ENCODE measurements at regions not wholly inside any gene's neighbourhood (a gene's known extent, or its start where the extent isn't known, plus 50 kb on each side); places are given as distances from the start of the nearest gene placed in this dataset.
"Not testable (repeated sequence)": the region's sequence is repeated elsewhere in the genome, so short reads cannot be mapped to it uniquely, and the experiment has no call there.

GRCh38 chr1:99438656-99439230 is 174.5 kb downstream of the PLPPR4 start:
- 90 to 92% methylated on average over 4 of the region's 4 CpGs for WGBS, 2 donors
- Histone ChIP-seq H3K4me1 (ENCODE audit: control insufficient read depth in 2 of 2, insufficient read depth in 2 of 2, low read length in 1 of 2) (no peaks in the 10 kb centered on the region), H3K4me3 (ENCODE audit: low read depth in 1 of 2, low read length in 2 of 2) (no peak overlapping the region), H3K27me3 (ENCODE audit: control insufficient read depth in 1 of 2, insufficient read depth in 2 of 2, low read length in 2 of 2) (no peaks in the 10 kb centered on the region), H3K36me3 (ENCODE audit: control insufficient read depth in 2 of 2, insufficient read depth in 2 of 2, low read length in 1 of 2) (no peaks in the 10 kb centered on the region), H3K27ac (ENCODE audit: low read depth in 2 of 2, low read length in 1 of 2) (no peak overlapping the region), H3K9me3 (ENCODE audit: control insufficient read depth in 2 of 2, insufficient read depth in 1 of 2, low read depth in 1 of 2, low read length in 1 of 2) (no peaks in the 10 kb centered on the region)

GRCh38 chr1:99439433-99440075 is 175.3 kb downstream of the PLPPR4 start:
- WGBS, 2 donors: 67 to 80% methylated on average over 3 of the region's 3 CpGs
- no peaks in the 10 kb centered on the region for H3K4me1 ChIP-seq (ENCODE audit: control insufficient read depth in 2 of 2, insufficient read depth in 2 of 2, low read length in 1 of 2)

GRCh38 chr1:99441299-99442095 is 177.2 kb downstream of the PLPPR4 start:
- no peak overlapping the region for H3K27ac ChIP-seq (ENCODE audit: low read depth in 2 of 2, low read length in 1 of 2)
- H3K4me1 ChIP-seq (ENCODE audit: control insufficient read depth in 2 of 2, insufficient read depth in 2 of 2, low read length in 1 of 2): no peaks in the 10 kb centered on the region
- WGBS, 2 donors: 43 to 45% methylated on average over 6 of the region's 6 CpGs
- H3K4me3 ChIP-seq (ENCODE audit: low read depth in 1 of 2, low read length in 2 of 2): no peak overlapping the region
- H3K27me3 ChIP-seq (ENCODE audit: control insufficient read depth in 1 of 2, insufficient read depth in 2 of 2, low read length in 2 of 2): no peaks in the 10 kb centered on the region
- H3K36me3 ChIP-seq (ENCODE audit: control insufficient read depth in 2 of 2, insufficient read depth in 2 of 2, low read length in 1 of 2): no peaks in the 10 kb centered on the region
- no peaks in the 10 kb centered on the region for H3K9me3 ChIP-seq (ENCODE audit: control insufficient read depth in 2 of 2, insufficient read depth in 1 of 2, low read depth in 1 of 2, low read length in 1 of 2)

More at GRCh38 chr1:99439433-99440075, 175.3 kb downstream of the PLPPR4 start:
- no peaks in the 10 kb centered on the region for H3K9me3 ChIP-seq (ENCODE audit: control insufficient read depth in 2 of 2, insufficient read depth in 1 of 2, low read depth in 1 of 2, low read length in 1 of 2)
- no peaks in the 10 kb centered on the region for H3K27me3 ChIP-seq (ENCODE audit: control insufficient read depth in 1 of 2, insufficient read depth in 2 of 2, low read length in 2 of 2)
- H3K4me3 ChIP-seq (ENCODE audit: low read depth in 1 of 2, low read length in 2 of 2): no peak overlapping the region
- no peak overlapping the region for H3K27ac ChIP-seq (ENCODE audit: low read depth in 2 of 2, low read length in 1 of 2)
- no peaks in the 10 kb centered on the region for H3K36me3 ChIP-seq (ENCODE audit: control insufficient read depth in 2 of 2, insufficient read depth in 2 of 2, low read length in 1 of 2)

GRCh38 chr1:99444211-99444927 is 180.1 kb downstream of the PLPPR4 start:
- H3K36me3 ChIP-seq (ENCODE audit: control insufficient read depth in 2 of 2, insufficient read depth in 2 of 2, low read length in 1 of 2); H3K27me3 ChIP-seq (ENCODE audit: control insufficient read depth in 1 of 2, insufficient read depth in 2 of 2, low read length in 2 of 2); H3K4me1 ChIP-seq (ENCODE audit: control insufficient read depth in 2 of 2, insufficient read depth in 2 of 2, low read length in 1 of 2); H3K27ac ChIP-seq (ENCODE audit: low read depth in 2 of 2, low read length in 1 of 2); H3K4me3 ChIP-seq (ENCODE audit: low read depth in 1 of 2, low read length in 2 of 2); H3K9me3 ChIP-seq (ENCODE audit: control insufficient read depth in 2 of 2, insufficient read depth in 1 of 2, low read depth in 1 of 2, low read length in 1 of 2): not testable (repeated sequence)
- WGBS, 2 donors: 87 to 89% methylated on average over 6 of the region's 6 CpGs

- no peaks in the 10 kb centered on the region for H3K9me3 ChIP-seq (ENCODE audit: control insufficient read depth in 2 of 2, insufficient read depth in 1 of 2, low read depth in 1 of 2, low read length in 1 of 2)
- no peaks in the 10 kb centered on the region for H3K4me1 ChIP-seq (ENCODE audit: control insufficient read depth in 2 of 2, insufficient read depth in 2 of 2, low read length in 1 of 2)
- no peak overlapping the region for H3K27ac ChIP-seq (ENCODE audit: low read depth in 2 of 2, low read length in 1 of 2)
- no peaks in the 10 kb centered on the region for H3K36me3 ChIP-seq (ENCODE audit: control insufficient read depth in 2 of 2, insufficient read depth in 2 of 2, low read length in 1 of 2)
- H3K27me3 ChIP-seq (ENCODE audit: control insufficient read depth in 1 of 2, insufficient read depth in 2 of 2, low read length in 2 of 2): no peaks in the 10 kb centered on the region
- no peak overlapping the region for H3K4me3 ChIP-seq (ENCODE audit: low read depth in 1 of 2, low read length in 2 of 2)
Observed at GRCh38 chr1:99445071-99445470, 180.8 kb downstream of the PLPPR4 start.

GRCh38 chr1:99445486-99445885 is 181.2 kb downstream of the PLPPR4 start:
- H3K36me3 ChIP-seq (ENCODE audit: control insufficient read depth in 2 of 2, insufficient read depth in 2 of 2, low read length in 1 of 2): no peaks in the 10 kb centered on the region
- WGBS, 2 donors: 64 to 73% methylated on average over 1 of the region's 1 CpG
- no peaks in the 10 kb centered on the region for H3K27me3 ChIP-seq (ENCODE audit: control insufficient read depth in 1 of 2, insufficient read depth in 2 of 2, low read length in 2 of 2)
- H3K9me3 ChIP-seq (ENCODE audit: control insufficient read depth in 2 of 2, insufficient read depth in 1 of 2, low read depth in 1 of 2, low read length in 1 of 2): no peaks in the 10 kb centered on the region
- no peak overlapping the region for H3K4me3 ChIP-seq (ENCODE audit: low read depth in 1 of 2, low read length in 2 of 2)
- H3K4me1 ChIP-seq (ENCODE audit: control insufficient read depth in 2 of 2, insufficient read depth in 2 of 2, low read length in 1 of 2): no peaks in the 10 kb centered on the region
- H3K27ac ChIP-seq (ENCODE audit: low read depth in 2 of 2, low read length in 1 of 2): no peak overlapping the region

- no peaks in the 10 kb centered on the region for H3K36me3 ChIP-seq (ENCODE audit: control insufficient read depth in 2 of 2, insufficient read depth in 2 of 2, low read length in 1 of 2)
- no peak overlapping the region for H3K27ac ChIP-seq (ENCODE audit: low read depth in 2 of 2, low read length in 1 of 2)
- no peaks in the 10 kb centered on the region for H3K9me3 ChIP-seq (ENCODE audit: control insufficient read depth in 2 of 2, insufficient read depth in 1 of 2, low read depth in 1 of 2, low read length in 1 of 2)
- H3K27me3 ChIP-seq (ENCODE audit: control insufficient read depth in 1 of 2, insufficient read depth in 2 of 2, low read length in 2 of 2): no peaks in the 10 kb centered on the region
- H3K4me1 ChIP-seq (ENCODE audit: control insufficient read depth in 2 of 2, insufficient read depth in 2 of 2, low read length in 1 of 2): no peaks in the 10 kb centered on the region
- no peak overlapping the region for H3K4me3 ChIP-seq (ENCODE audit: low read depth in 1 of 2, low read length in 2 of 2)
Observed at GRCh38 chr1:99447721-99448120, 183.4 kb downstream of the PLPPR4 start.

- H3K36me3 ChIP-seq (ENCODE audit: control insufficient read depth in 2 of 2, insufficient read depth in 2 of 2, low read length in 1 of 2): no peaks in the 10 kb centered on the region
- no peaks in the 10 kb centered on the region for H3K27me3 ChIP-seq (ENCODE audit: control insufficient read depth in 1 of 2, insufficient read depth in 2 of 2, low read length in 2 of 2)
- no peaks in the 10 kb centered on the region for H3K4me1 ChIP-seq (ENCODE audit: control insufficient read depth in 2 of 2, insufficient read depth in 2 of 2, low read length in 1 of 2)
- WGBS, 2 donors: 68 to 82% methylated on average over 3 of the region's 3 CpGs
- no peaks in the 10 kb centered on the region for H3K9me3 ChIP-seq (ENCODE audit: control insufficient read depth in 2 of 2, insufficient read depth in 1 of 2, low read depth in 1 of 2, low read length in 1 of 2)
- H3K4me3 ChIP-seq (ENCODE audit: low read depth in 1 of 2, low read length in 2 of 2): no peak overlapping the region
- H3K27ac ChIP-seq (ENCODE audit: low read depth in 2 of 2, low read length in 1 of 2): no peak overlapping the region
Observed at GRCh38 chr1:99455760-99456159, 190.2 kb upstream of the PALMD start.

GRCh38 chr1:99456536-99456935 is 189.4 kb upstream of the PALMD start:
- H3K36me3 ChIP-seq (ENCODE audit: control insufficient read depth in 2 of 2, insufficient read depth in 2 of 2, low read length in 1 of 2): no peaks in the 10 kb centered on the region
- no peaks in the 10 kb centered on the region for H3K4me1 ChIP-seq (ENCODE audit: control insufficient read depth in 2 of 2, insufficient read depth in 2 of 2, low read length in 1 of 2)
- no peaks in the 10 kb centered on the region for H3K27me3 ChIP-seq (ENCODE audit: control insufficient read depth in 1 of 2, insufficient read depth in 2 of 2, low read length in 2 of 2)
- H3K9me3 ChIP-seq (ENCODE audit: control insufficient read depth in 2 of 2, insufficient read depth in 1 of 2, low read depth in 1 of 2, low read length in 1 of 2): no peaks in the 10 kb centered on the region
- H3K27ac ChIP-seq (ENCODE audit: low read depth in 2 of 2, low read length in 1 of 2): no peak overlapping the region
- 80 to 81% methylated on average over 5 of the region's 5 CpGs for WGBS, 2 donors
- no peak overlapping the region for H3K4me3 ChIP-seq (ENCODE audit: low read depth in 1 of 2, low read length in 2 of 2)
